DND-41 (cell line): ENCODE measurements at regions not wholly inside any gene's neighbourhood (a gene's known extent, or its start where the extent isn't known, plus 50 kb on each side); places are given as distances from the start of the nearest gene placed in this dataset.

Experiments
- ATAC-seq: fragments of 200-7000 bp; cut with Tn5 transposase; 3 replicates; pipeline ENCODE4 v1.9.1; 2021; ENCODE audit warnings: low read depth; ENCODE audit not compliant: insufficient read depth
- DNase-seq: peaks from one replicate; pipeline ENCODE4 v3.0.0-alpha.2; 2020
- H2AFZ ChIP-seq: 2 replicates; pipeline ENCODE4 v1.6.0; 2012; ENCODE audit warnings: low read depth, low read length
- H3K27ac ChIP-seq: 2 replicates; pipeline ENCODE4 v1.5.1; 2012; ENCODE audit warnings: low read length, inconsistent platforms
- H3K27me3 ChIP-seq: fragments of 200-600 bp; sonication (generic); 2 replicates; pipeline ENCODE4 v1.6.0; 2012; ENCODE audit warnings: low read length, mild to moderate bottlenecking, inconsistent platforms; ENCODE audit not compliant: insufficient read depth, poor library complexity
- H3K36me3 ChIP-seq: 2 replicates; pipeline ENCODE4 v1.5.1; 2012; ENCODE audit warnings: low read length, inconsistent platforms; ENCODE audit not compliant: insufficient read depth
- H3K4me1 ChIP-seq: 2 replicates; pipeline ENCODE4 v1.5.1; 2012; ENCODE audit warnings: mild to moderate bottlenecking, low read length; ENCODE audit not compliant: insufficient read depth
- H3K4me2 ChIP-seq: 2 replicates; pipeline ENCODE4 v1.6.0; 2012; ENCODE audit warnings: mild to moderate bottlenecking, moderate library complexity, low read length, inconsistent platforms; ENCODE audit not compliant: insufficient read depth
- H3K4me3 ChIP-seq, 2 experiments: fragments of 200-600 bp in 1 of 2; shearing (Covaris generic) in 1 of 2; 2 replicates each; pipeline ENCODE4 v1.5.1; 2012 to 2016; ENCODE audit warnings: inconsistent platforms in 2 of 2, low read length in 2 of 2, mild to moderate bottlenecking in 2 of 2, low read depth in 1 of 2, moderate library complexity in 1 of 2
- H3K79me2 ChIP-seq: 2 replicates; pipeline ENCODE4 v1.6.0; 2012; ENCODE audit warnings: low read length, inconsistent platforms; ENCODE audit not compliant: insufficient read depth
- H3K9ac ChIP-seq: 2 replicates; pipeline ENCODE4 v1.6.0; 2012; ENCODE audit warnings: low read depth, mild to moderate bottlenecking, inconsistent platforms, low read length, moderate library complexity
- H3K9me3 ChIP-seq: 2 replicates; pipeline ENCODE4 v1.5.1; 2012; ENCODE audit warnings: low read length, moderate library complexity, mild to moderate bottlenecking, inconsistent platforms; ENCODE audit not compliant: insufficient read depth, severe bottlenecking
- H4K20me1 ChIP-seq: 2 replicates; pipeline ENCODE4 v1.6.0; 2012; ENCODE audit warnings: low read length; ENCODE audit not compliant: insufficient read depth
- CTCF ChIP-seq: IDR thresholded peaks from 2 replicates; pipeline ENCODE4 v1.5.1; 2012; ENCODE audit warnings: borderline replicate concordance, low read length, moderate library complexity, mild to moderate bottlenecking; ENCODE audit not compliant: poor library complexity, severe bottlenecking; ENCODE audit errors: extremely low read depth
- EZH2 ChIP-seq: IDR thresholded peaks from 3 replicates; pipeline ENCODE4 v1.6.1; 2012; ENCODE audit warnings: borderline replicate concordance, low read depth, mild to moderate bottlenecking, moderate library complexity, low read length, inconsistent platforms; ENCODE audit not compliant: severe bottlenecking

- TF ChIP-seq EZH2 (no peak), CTCF (no peak)
- Histone ChIP-seq H3K36me3 (no peaks in the 10 kb centered on the region), H3K79me2 (no peaks in the 10 kb centered on the region), H3K27me3 (no peaks in the 10 kb centered on the region), H4K20me1 (no peaks in the 10 kb centered on the region), H3K9me3 (no peaks in the 10 kb centered on the region), H3K27ac (no peak overlapping the region), H3K4me3 (no peak overlapping the region), H3K4me2 (no peak overlapping the region), H2AFZ (no peak overlapping the region), H3K9ac (no peak overlapping the region), H3K4me1 (no peaks in the 10 kb centered on the region)
- ATAC-seq (no peak), DNase-seq (no peak)
Observed at GRCh38 chr5:118761814-118762213, 226.5 kb downstream of the DTWD2 start.

GRCh38 chr5:118752969-118753368 lies 235.4 kb downstream of the DTWD2 start:
- Histone ChIP-seq H3K79me2 (no peaks in the 10 kb centered on the region), H3K27ac (no peak overlapping the region), H3K9ac (no peak overlapping the region), H4K20me1 (no peaks in the 10 kb centered on the region), H2AFZ (no peak overlapping the region), H3K36me3 (no peaks in the 10 kb centered on the region), H3K9me3 (no peaks in the 10 kb centered on the region), H3K4me3 (no peak overlapping the region), H3K27me3 (peaks cover 9% of the 10 kb centered on the region), H3K4me1 (no peaks in the 10 kb centered on the region), H3K4me2 (no peak overlapping the region)
- no peak for DNase-seq
- ATAC-seq: no peak
- TF ChIP-seq CTCF (no peak), EZH2 (no peak)

- H3K27ac ChIP-seq: no peak overlapping the region
- DNase-seq (no peak), ATAC-seq (no peak)
- TF ChIP-seq CTCF (no peak), EZH2 (no peak)
- H3K4me2 ChIP-seq: no peak overlapping the region
- H3K9ac ChIP-seq: no peak overlapping the region
- H4K20me1 ChIP-seq: no peaks in the 10 kb centered on the region
- H3K79me2 ChIP-seq: no peaks in the 10 kb centered on the region
- no peak overlapping the region for H2AFZ ChIP-seq
- H3K27me3 ChIP-seq: no peaks in the 10 kb centered on the region
- no peaks in the 10 kb centered on the region for H3K9me3 ChIP-seq
- no peak overlapping the region for H3K4me3 ChIP-seq
- H3K36me3 ChIP-seq: no peaks in the 10 kb centered on the region
- H3K4me1 ChIP-seq: no peaks in the 10 kb centered on the region
Observed at GRCh38 chr5:118736396-118736795, 252.0 kb downstream of the DTWD2 start.

- Histone ChIP-seq H4K20me1 (no peaks in the 10 kb centered on the region), H3K4me3 (no peak overlapping the region), H3K79me2 (no peaks in the 10 kb centered on the region), H3K36me3 (no peaks in the 10 kb centered on the region), H3K9me3 (no peaks in the 10 kb centered on the region), H3K4me2 (no peak overlapping the region), H2AFZ (no peak overlapping the region), H3K9ac (no peak overlapping the region), H3K27ac (no peak overlapping the region), H3K4me1 (no peaks in the 10 kb centered on the region), H3K27me3 (no peaks in the 10 kb centered on the region)
- ATAC-seq: no peak
- no peak for TF ChIP-seq CTCF
- no peak for TF ChIP-seq EZH2
- no peak for DNase-seq
Observed at GRCh38 chr5:118733394-118733793, 255.0 kb downstream of the DTWD2 start.
